Upper lobe of left lung (tissue), 6 donors: ENCODE measurements at regions not wholly inside any gene's neighbourhood (a gene's known extent, or its start where the extent isn't known, plus 50 kb on each side); places are given as distances from the start of the nearest gene placed in this dataset.

Source experiments
- ATAC-seq, 2 donors: fragments of 200-7000 bp; cut with Tn5 transposase; one replicate each; pipeline ENCODE4 v1.9.1; 2022; ENCODE audit warnings: mild to moderate bottlenecking in 2 of 2, moderate library complexity in 2 of 2; ENCODE audit not compliant: low FRiP score in 2 of 2
- DNase-seq, 2 donors: peaks; one replicate each; pipeline ENCODE4 v3.0.0-alpha.2; 2019 to 2020
- H3K27ac ChIP-seq, 4 donors: fragments of 200-600 bp; sonication (generic); one replicate each; pipeline ENCODE4 v1.5.1; 2016 to 2019
- H3K27me3 ChIP-seq, 4 donors: fragments of 200-600 bp; sonication (generic); one replicate each; pipeline ENCODE4 v1.5.1; 2017 to 2019
- H3K36me3 ChIP-seq, 4 donors: fragments of 200-600 bp; sonication (generic); one replicate each; pipeline ENCODE4 v1.5.1; 2016 to 2019
- H3K4me1 ChIP-seq, 4 donors: fragments of 200-600 bp; sonication (generic); one replicate each; pipeline ENCODE4 v1.5.1; 2018 to 2019
- H3K4me3 ChIP-seq, 4 donors: fragments of 200-600 bp; sonication (generic); one replicate each; pipeline ENCODE4 v1.5.1; 2017 to 2019; ENCODE audit warnings: mild to moderate bottlenecking in 2 of 4, moderate library complexity in 1 of 4
- H3K9me3 ChIP-seq, 4 donors: fragments of 200-600 bp; sonication (generic); one replicate each; pipeline ENCODE4 v1.5.1; 2018 to 2019
- CTCF ChIP-seq, 6 experiments: fragments of 450-650 bp in 4 of 6; fragments of 200-600 bp in 2 of 6; sonication (generic) in 2 of 6; IDR thresholded peaks; one replicate each; pipeline ENCODE4 v1.5.1; 2016 to 2019; ENCODE audit warnings: antibody characterized with exemption in 6 of 6
- EP300 ChIP-seq, 4 donors: sonication (generic); formaldehyde crosslinking; IDR thresholded peaks; one replicate each; pipeline ENCODE4 v1.5.1; 2017; ENCODE audit warnings: antibody characterized with exemption in 4 of 4, control low read depth in 2 of 4
- POLR2A ChIP-seq, 4 donors: fragments of 450-650 bp; IDR thresholded peaks; one replicate each; pipeline ENCODE4 v1.5.1; 2016 to 2017; ENCODE audit warnings: antibody characterized with exemption in 4 of 4, mild to moderate bottlenecking in 2 of 4
- POLR2AphosphoS5 ChIP-seq, 2 donors: sonication (generic); formaldehyde crosslinking; IDR thresholded peaks; one replicate each; pipeline ENCODE4 v1.5.1; 2017; ENCODE audit warnings: antibody characterized with exemption in 2 of 2
- WGBS, 2 donors: methylation state at CpG; one replicate each; pipeline ENCODE4 v1.1.5; 2017 to 2018; 5-methylcytosine and 5-hydroxymethylcytosine counted together
- donor health status: DM: no; HTN: no; CAD: no; lungs with moderate emphysema.
- donor health status: DM: no; HTN: yes; CAD: no; lungs with severe emphysema.

DNA sequence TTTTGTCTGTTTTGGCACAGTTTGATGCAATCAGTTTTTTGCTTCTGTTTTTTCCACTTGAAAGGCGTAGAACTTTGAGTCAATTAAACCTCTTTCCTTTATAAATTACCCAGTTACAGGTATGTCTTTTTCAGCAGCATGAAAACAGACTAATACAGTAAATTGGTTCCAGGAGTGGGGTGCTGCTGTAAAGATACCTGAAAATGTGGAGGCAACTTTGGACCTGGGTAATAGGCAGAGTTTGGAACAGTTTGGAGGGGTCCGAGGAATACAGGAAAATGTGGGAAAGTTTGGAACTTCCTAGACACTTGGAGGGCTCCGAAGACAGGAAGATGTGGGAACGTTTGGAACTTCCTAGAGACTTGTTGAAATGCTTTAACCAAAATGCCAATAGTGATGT, 2022.2 kb downstream of the MAT2B start:
- WGBS, 2 donors, result 79 to 89% methylated on average over 4 of the region's 4 CpGs
- ATAC-seq (no peak), DNase-seq (no peak)
- Histone ChIP-seq H3K9me3 (peaks cover 0 to 8% (median 3%) of the 10 kb centered on the region in 4 donors), H3K27ac (no peak overlapping the region), H3K27me3 (no peaks in the 10 kb centered on the region), H3K36me3 (no peaks in the 10 kb centered on the region), H3K4me1 (no peaks in the 10 kb centered on the region), H3K4me3 (no peak overlapping the region)
- TF ChIP-seq CTCF (IDR thresholded peaks at IDR 0.05), result no peak
- TF ChIP-seq POLR2A (IDR thresholded peaks at IDR 0.05), result no peak
- no peak for TF ChIP-seq EP300 (IDR thresholded peaks at IDR 0.05)
- no peak for TF ChIP-seq POLR2AphosphoS5 (IDR thresholded peaks at IDR 0.05)

GRCh38 chr5:165538065-165538464, 2032.6 kb downstream of the MAT2B start:
- no peaks in the 10 kb centered on the region for H3K36me3 ChIP-seq
- no peak overlapping the region for H3K27ac ChIP-seq
- DNase-seq (no peak), ATAC-seq (no peak)
- TF ChIP-seq POLR2AphosphoS5 (IDR thresholded peaks at IDR 0.05), result no peak
- TF ChIP-seq POLR2A (IDR thresholded peaks at IDR 0.05), result no peak
- TF ChIP-seq EP300 (IDR thresholded peaks at IDR 0.05), result no peak
- TF ChIP-seq CTCF (IDR thresholded peaks at IDR 0.05), result no peak
- no peaks in the 10 kb centered on the region for H3K9me3 ChIP-seq
- H3K4me1 ChIP-seq, result no peaks in the 10 kb centered on the region
- no peak overlapping the region for H3K4me3 ChIP-seq
- no peaks in the 10 kb centered on the region for H3K27me3 ChIP-seq

DNA sequence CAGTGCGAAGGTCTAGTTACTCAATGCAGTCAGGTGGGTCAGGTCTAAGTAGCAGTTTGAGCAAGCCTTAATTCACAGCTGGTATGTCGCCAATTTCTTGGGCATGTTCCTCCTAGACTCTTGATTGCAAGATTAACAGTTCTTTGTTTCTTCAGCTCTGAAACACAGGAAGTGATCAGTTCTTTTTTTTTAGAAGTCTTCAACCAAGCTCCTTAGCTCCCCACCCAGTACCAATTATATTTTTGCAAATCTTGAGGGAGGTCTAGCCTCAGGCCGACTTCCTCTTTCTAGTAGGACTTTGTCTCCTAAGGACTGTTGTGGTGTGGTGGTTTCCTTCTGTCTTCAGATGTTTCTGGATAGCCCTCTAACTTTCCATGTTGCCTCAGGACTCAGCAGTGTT, 2054.2 kb downstream of the MAT2B start:
- WGBS, 2 donors, result 55 to 75% methylated on average over 3 of the region's 3 CpGs
- Histone ChIP-seq H3K4me3 (no peak overlapping the region), H3K27me3 (no peaks in the 10 kb centered on the region), H3K27ac (no peak overlapping the region), H3K36me3 (no peaks in the 10 kb centered on the region), H3K9me3 (no peaks in the 10 kb centered on the region), H3K4me1 (no peaks in the 10 kb centered on the region)
- ATAC-seq (peak in 1 of 2 donors; percentile 63), DNase-seq (no peak)
- no peak for TF ChIP-seq POLR2AphosphoS5 (IDR thresholded peaks at IDR 0.05)
- TF ChIP-seq EP300 (IDR thresholded peaks at IDR 0.05), result no peak
- no peak for TF ChIP-seq CTCF (IDR thresholded peaks at IDR 0.05)
- TF ChIP-seq POLR2A (IDR thresholded peaks at IDR 0.05), result no peak

GRCh38 chr5:165560648-165561047, 2055.2 kb downstream of the MAT2B start:
- WGBS, 2 donors, result 50 to 57% methylated on average over 1 of the region's 1 CpG

More at GRCh38 chr5:165560648-165561047, 2055.2 kb downstream of the MAT2B start:
- no peaks in the 10 kb centered on the region for H3K36me3 ChIP-seq
- H3K27ac ChIP-seq, result no peak overlapping the region
- no peak for TF ChIP-seq CTCF (IDR thresholded peaks at IDR 0.05)
- TF ChIP-seq POLR2A (IDR thresholded peaks at IDR 0.05), result no peak
- no peak for TF ChIP-seq EP300 (IDR thresholded peaks at IDR 0.05)
- TF ChIP-seq POLR2AphosphoS5 (IDR thresholded peaks at IDR 0.05), result no peak
- H3K4me3 ChIP-seq, result no peak overlapping the region
- DNase-seq (no peak), ATAC-seq (no peak)
- H3K9me3 ChIP-seq, result no peaks in the 10 kb centered on the region
- H3K4me1 ChIP-seq, result no peaks in the 10 kb centered on the region
- H3K27me3 ChIP-seq, result no peaks in the 10 kb centered on the region
